SK-N-SH (cell line): ENCODE measurements at regions not wholly inside any gene's neighbourhood (a gene's known extent, or its start where the extent isn't known, plus 50 kb on each side); places are given as distances from the start of the nearest gene placed in this dataset.

ENCODE experiments used
- CTCF ChIA-PET: fragments of 300-600, 350-600 bp; formaldehyde crosslinking; extraction: SDS; loops from one replicate; lab custom pipeline; 2021; lab: Yijun Ruan, JAX
- POLR2A ChIA-PET: fragments of 350-600 bp; sonication (Branson Sonifier 250); formaldehyde crosslinking; extraction: SDS; loops from one replicate; lab custom pipeline; 2020; ENCODE audit warnings: antibody characterized with exemption, inconsistent platforms; lab: Yijun Ruan, JAX
- DNase-seq: peaks from one replicate; pipeline ENCODE4 v3.0.0; 2012
- H2AFZ ChIP-seq: fragments of 200-600 bp; sonication (generic); 2 replicates; pipeline ENCODE4 v1.8.1; 2016; ENCODE audit warnings: antibody characterized with exemption, mild to moderate bottlenecking, low read depth
- H3F3A ChIP-seq: fragments of 200-600 bp; sonication (generic); replicated peaks from 2 replicates; pipeline ENCODE3; 2016; ENCODE audit warnings: antibody characterized with exemption, mild to moderate bottlenecking; ENCODE audit not compliant: insufficient read depth
- H3K27ac ChIP-seq, 2 experiments: fragments of 200-500 bp in 1 of 2; fragments of 200-600 bp in 1 of 2; sonication (Bioruptor generic) in 1 of 2; sonication (generic), shearing (Covaris generic) in 1 of 2; 2 replicates each; pipeline versions ENCODE4 v1.5.1 to v1.6.1; 2014 to 2016; ENCODE audit warnings: low read depth in 2 of 2, inconsistent platforms in 1 of 2, low read length in 1 of 2, mild to moderate bottlenecking in 1 of 2, mixed read lengths in 1 of 2
- H3K27me3 ChIP-seq: fragments of 200-600 bp; sonication (generic), shearing (Covaris generic); 2 replicates; pipeline ENCODE4 v1.6.1; 2016; ENCODE audit warnings: mixed run types; ENCODE audit not compliant: insufficient read depth
- H3K36me3 ChIP-seq, 2 experiments: fragments of 200-500 bp in 1 of 2; fragments of 200-600 bp in 1 of 2; sonication (Bioruptor generic) in 1 of 2; sonication (generic) in 1 of 2; replicated peaks in 1 of 2; 2 replicates each; pipeline versions ENCODE3 to v1.5.1; 2014 to 2016; ENCODE audit warnings: low read length in 1 of 2, mild to moderate bottlenecking in 1 of 2; ENCODE audit not compliant: insufficient read depth in 2 of 2, control insufficient read depth in 1 of 2
- H3K4me1 ChIP-seq, 2 experiments: fragments of 200-500 bp in 1 of 2; fragments of 200-600 bp in 1 of 2; sonication (Bioruptor generic) in 1 of 2; sonication (generic), shearing (Covaris generic) in 1 of 2; 2 replicates each; pipeline versions ENCODE4 v1.5.1 to v1.6.1; 2014 to 2016; ENCODE audit warnings: low read depth in 1 of 2, low read length in 1 of 2, mixed run types in 1 of 2; ENCODE audit not compliant: insufficient read depth in 2 of 2, control insufficient read depth in 1 of 2
- H3K4me2 ChIP-seq: fragments of 200-600 bp; sonication (generic), shearing (Covaris generic); 2 replicates; pipeline ENCODE4 v1.6.1; 2017; ENCODE audit warnings: mixed run types
- H3K4me3 ChIP-seq, 2 experiments: fragments of 200-500 bp in 1 of 2; fragments of 200-600 bp in 1 of 2; sonication (Bioruptor generic) in 1 of 2; sonication (generic), shearing (Covaris generic) in 1 of 2; 2 replicates each; pipeline versions ENCODE4 v1.5.1 to v1.8.1; 2014 to 2016; ENCODE audit warnings: low read depth in 2 of 2, inconsistent platforms in 1 of 2, low read length in 1 of 2, mild to moderate bottlenecking in 1 of 2, mixed read lengths in 1 of 2, moderate library complexity in 1 of 2
- H3K79me2 ChIP-seq: fragments of 200-600 bp; sonication (generic); 2 replicates; pipeline ENCODE4 v1.8.1; 2017; ENCODE audit warnings: mild to moderate bottlenecking; ENCODE audit not compliant: insufficient read depth
- H3K9ac ChIP-seq: fragments of 200-600 bp; sonication (generic); 2 replicates; pipeline ENCODE4 v1.6.1; 2017; ENCODE audit warnings: mixed run types
- H3K9me2 ChIP-seq: fragments of 200-600 bp; sonication (generic); 2 replicates; pipeline ENCODE4 v1.6.1; 2017; ENCODE audit warnings: mixed run types
- H3K9me3 ChIP-seq: fragments of 200-600 bp; sonication (generic); 2 replicates; pipeline ENCODE4 v1.6.1; 2017; ENCODE audit warnings: mixed run types, mild to moderate bottlenecking, moderate library complexity
- H4K20me1 ChIP-seq: fragments of 200-600 bp; sonication (generic); 2 replicates; pipeline ENCODE4 v1.6.1; 2017; ENCODE audit warnings: mild to moderate bottlenecking, mixed run types; ENCODE audit not compliant: insufficient read depth
- FOXJ3 ChIP-seq: sonication (generic); formaldehyde crosslinking; IDR thresholded peaks from 2 replicates; pipeline ENCODE4 v1.5.1; 2020; ENCODE audit warnings: mild to moderate bottlenecking, missing genetic modification reagents
- FOXM1 ChIP-seq: IDR thresholded peaks from 2 replicates; pipeline ENCODE4 v1.4.0; 2012; ENCODE audit warnings: low read depth, mild to moderate bottlenecking
- GABPA ChIP-seq: IDR thresholded peaks from 2 replicates; pipeline ENCODE4 v1.4.0; 2012; ENCODE audit warnings: low read depth, mild to moderate bottlenecking
- GATA2 ChIP-seq: sonication (generic); formaldehyde crosslinking; IDR thresholded peaks from 2 replicates; pipeline ENCODE4 v1.5.0; 2020; ENCODE audit warnings: mild to moderate bottlenecking, missing genetic modification reagents
- MEF2A ChIP-seq: IDR thresholded peaks from 2 replicates; pipeline ENCODE4 v1.4.0; 2012; ENCODE audit warnings: low read depth, borderline replicate concordance
- NFIC ChIP-seq: IDR thresholded peaks from 2 replicates; pipeline ENCODE4 v1.4.0; 2012; ENCODE audit warnings: borderline replicate concordance
- RAD21 ChIP-seq: IDR thresholded peaks from 2 replicates; pipeline ENCODE4 v1.6.1; 2012; ENCODE audit warnings: mild to moderate bottlenecking, low read length
- TAF1 ChIP-seq: IDR thresholded peaks from 2 replicates; pipeline ENCODE4 v1.6.1; 2012; ENCODE audit warnings: low read depth, mild to moderate bottlenecking, low read length, moderate library complexity, borderline replicate concordance
- YY1 ChIP-seq: IDR thresholded peaks from 2 replicates; pipeline ENCODE4 v1.4.0; 2012; ENCODE audit warnings: low read depth, mild to moderate bottlenecking
- WGBS: methylation state at CpG from one replicate; pipeline ENCODE4 v1.1.6; 2017; ENCODE audit warnings: low lambda C conversion rate; 5-methylcytosine and 5-hydroxymethylcytosine counted together
- TF ChIP-seq, protein P1 (sequence below): fragments of 150-350 bp; IDR thresholded peaks from 2 replicates; pipeline ENCODE4 v1.6.1; 2017; ENCODE audit warnings: antibody characterized with exemption, low read length, low read depth, borderline replicate concordance
- TF ChIP-seq, protein P2 (sequence below): IDR thresholded peaks from 2 replicates; pipeline ENCODE4 v1.6.1; 2012; ENCODE audit warnings: mild to moderate bottlenecking, low read depth, low read length, moderate library complexity
- TF ChIP-seq, protein P3 (sequence below): IDR thresholded peaks from 2 replicates; pipeline ENCODE4 v1.4.0; 2012; ENCODE audit warnings: low read depth, borderline replicate concordance
- TF ChIP-seq, protein P4 (sequence below): fragments of 200-600 bp; sonication (generic); IDR thresholded peaks from 2 replicates; pipeline ENCODE4 v1.6.1; 2017; ENCODE audit warnings: antibody characterized with exemption, mild to moderate bottlenecking, moderate library complexity

DNA sequence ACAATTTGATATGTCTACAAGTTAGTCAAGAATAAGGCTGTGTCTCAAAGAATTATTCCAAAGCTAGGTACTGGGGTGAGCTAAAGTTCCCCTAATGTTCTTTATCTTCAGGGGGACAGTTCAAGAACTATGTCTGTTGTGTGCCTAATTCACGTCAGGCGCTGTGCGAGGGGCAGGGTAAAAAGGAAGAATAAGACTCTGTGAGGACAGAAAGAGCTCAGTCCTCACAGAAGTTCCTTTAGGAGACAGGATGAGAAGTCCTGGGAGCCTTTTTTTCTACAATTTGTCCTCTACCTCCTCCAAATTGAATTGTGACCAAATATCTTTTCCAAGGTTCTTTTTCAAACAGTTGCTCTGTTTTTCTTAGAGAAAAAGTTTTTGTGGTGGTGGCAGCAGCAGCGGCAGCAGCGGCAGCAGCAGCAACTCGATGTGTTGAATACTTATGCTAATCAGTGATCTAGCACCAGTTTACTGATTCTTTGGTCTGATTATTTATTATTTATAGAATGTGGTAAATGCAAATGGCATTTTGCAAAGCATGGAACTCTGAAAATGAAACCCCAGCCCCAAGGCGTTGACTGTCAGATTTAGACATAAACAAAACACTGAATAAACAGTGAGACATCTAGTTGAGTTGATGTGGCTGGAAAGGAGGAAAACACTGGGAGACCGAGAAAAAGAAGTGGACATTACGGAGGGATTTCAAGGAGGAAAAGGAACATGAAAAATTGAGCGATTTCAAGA is 88.6 kb downstream of the GTPBP8 start:
- Histone ChIP-seq H3K27ac (no peak overlapping the region), H3K9me3 (no peaks in the 10 kb centered on the region), H3K4me3 (no peak overlapping the region), H3K4me1 (no peaks in the 10 kb centered on the region), H3K79me2 (no peaks in the 10 kb centered on the region), H2AFZ (no peak overlapping the region), H3K9me2 (no peaks in the 10 kb centered on the region), H4K20me1 (no peaks in the 10 kb centered on the region), H3F3A (no peaks in the 10 kb centered on the region), H3K9ac (no peak overlapping the region), H3K4me2 (no peak overlapping the region), H3K27me3 (no peaks in the 10 kb centered on the region), H3K36me3 (no peaks in the 10 kb centered on the region)
- DNase-seq = no peak
- whole genome bisulfite sequencing = 83% methylated on average over 10 of the region's 10 CpGs
- CTCF ChIA-PET = interaction anchor here (0.6 kb wide), 1 partner anchor 45 kb away, joined by 3 read pairs; no protein-coding TSS in a partner anchor
- POLR2A ChIA-PET = no interaction called here
- TF ChIP-seq TAF1 = no peak
- no peak for TF ChIP-seq GATA2 (CRISPR knock-in tag)
- no peak for TF ChIP-seq RAD21
- no peak for TF ChIP-seq YY1
- TF ChIP-seq, protein P1, sequence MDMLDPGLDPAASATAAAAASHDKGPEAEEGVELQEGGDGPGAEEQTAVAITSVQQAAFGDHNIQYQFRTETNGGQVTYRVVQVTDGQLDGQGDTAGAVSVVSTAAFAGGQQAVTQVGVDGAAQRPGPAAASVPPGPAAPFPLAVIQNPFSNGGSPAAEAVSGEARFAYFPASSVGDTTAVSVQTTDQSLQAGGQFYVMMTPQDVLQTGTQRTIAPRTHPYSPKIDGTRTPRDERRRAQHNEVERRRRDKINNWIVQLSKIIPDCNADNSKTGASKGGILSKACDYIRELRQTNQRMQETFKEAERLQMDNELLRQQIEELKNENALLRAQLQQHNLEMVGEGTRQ = no peak
- TF ChIP-seq, protein P2, sequence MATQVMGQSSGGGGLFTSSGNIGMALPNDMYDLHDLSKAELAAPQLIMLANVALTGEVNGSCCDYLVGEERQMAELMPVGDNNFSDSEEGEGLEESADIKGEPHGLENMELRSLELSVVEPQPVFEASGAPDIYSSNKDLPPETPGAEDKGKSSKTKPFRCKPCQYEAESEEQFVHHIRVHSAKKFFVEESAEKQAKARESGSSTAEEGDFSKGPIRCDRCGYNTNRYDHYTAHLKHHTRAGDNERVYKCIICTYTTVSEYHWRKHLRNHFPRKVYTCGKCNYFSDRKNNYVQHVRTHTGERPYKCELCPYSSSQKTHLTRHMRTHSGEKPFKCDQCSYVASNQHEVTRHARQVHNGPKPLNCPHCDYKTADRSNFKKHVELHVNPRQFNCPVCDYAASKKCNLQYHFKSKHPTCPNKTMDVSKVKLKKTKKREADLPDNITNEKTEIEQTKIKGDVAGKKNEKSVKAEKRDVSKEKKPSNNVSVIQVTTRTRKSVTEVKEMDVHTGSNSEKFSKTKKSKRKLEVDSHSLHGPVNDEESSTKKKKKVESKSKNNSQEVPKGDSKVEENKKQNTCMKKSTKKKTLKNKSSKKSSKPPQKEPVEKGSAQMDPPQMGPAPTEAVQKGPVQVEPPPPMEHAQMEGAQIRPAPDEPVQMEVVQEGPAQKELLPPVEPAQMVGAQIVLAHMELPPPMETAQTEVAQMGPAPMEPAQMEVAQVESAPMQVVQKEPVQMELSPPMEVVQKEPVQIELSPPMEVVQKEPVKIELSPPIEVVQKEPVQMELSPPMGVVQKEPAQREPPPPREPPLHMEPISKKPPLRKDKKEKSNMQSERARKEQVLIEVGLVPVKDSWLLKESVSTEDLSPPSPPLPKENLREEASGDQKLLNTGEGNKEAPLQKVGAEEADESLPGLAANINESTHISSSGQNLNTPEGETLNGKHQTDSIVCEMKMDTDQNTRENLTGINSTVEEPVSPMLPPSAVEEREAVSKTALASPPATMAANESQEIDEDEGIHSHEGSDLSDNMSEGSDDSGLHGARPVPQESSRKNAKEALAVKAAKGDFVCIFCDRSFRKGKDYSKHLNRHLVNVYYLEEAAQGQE = no peak
- TF ChIP-seq, protein P3, sequence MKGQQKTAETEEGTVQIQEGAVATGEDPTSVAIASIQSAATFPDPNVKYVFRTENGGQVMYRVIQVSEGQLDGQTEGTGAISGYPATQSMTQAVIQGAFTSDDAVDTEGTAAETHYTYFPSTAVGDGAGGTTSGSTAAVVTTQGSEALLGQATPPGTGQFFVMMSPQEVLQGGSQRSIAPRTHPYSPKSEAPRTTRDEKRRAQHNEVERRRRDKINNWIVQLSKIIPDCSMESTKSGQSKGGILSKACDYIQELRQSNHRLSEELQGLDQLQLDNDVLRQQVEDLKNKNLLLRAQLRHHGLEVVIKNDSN = no peak
- TF ChIP-seq, protein P4, sequence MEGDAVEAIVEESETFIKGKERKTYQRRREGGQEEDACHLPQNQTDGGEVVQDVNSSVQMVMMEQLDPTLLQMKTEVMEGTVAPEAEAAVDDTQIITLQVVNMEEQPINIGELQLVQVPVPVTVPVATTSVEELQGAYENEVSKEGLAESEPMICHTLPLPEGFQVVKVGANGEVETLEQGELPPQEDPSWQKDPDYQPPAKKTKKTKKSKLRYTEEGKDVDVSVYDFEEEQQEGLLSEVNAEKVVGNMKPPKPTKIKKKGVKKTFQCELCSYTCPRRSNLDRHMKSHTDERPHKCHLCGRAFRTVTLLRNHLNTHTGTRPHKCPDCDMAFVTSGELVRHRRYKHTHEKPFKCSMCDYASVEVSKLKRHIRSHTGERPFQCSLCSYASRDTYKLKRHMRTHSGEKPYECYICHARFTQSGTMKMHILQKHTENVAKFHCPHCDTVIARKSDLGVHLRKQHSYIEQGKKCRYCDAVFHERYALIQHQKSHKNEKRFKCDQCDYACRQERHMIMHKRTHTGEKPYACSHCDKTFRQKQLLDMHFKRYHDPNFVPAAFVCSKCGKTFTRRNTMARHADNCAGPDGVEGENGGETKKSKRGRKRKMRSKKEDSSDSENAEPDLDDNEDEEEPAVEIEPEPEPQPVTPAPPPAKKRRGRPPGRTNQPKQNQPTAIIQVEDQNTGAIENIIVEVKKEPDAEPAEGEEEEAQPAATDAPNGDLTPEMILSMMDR = no peak
- TF ChIP-seq FOXM1 = no peak
- no peak for TF ChIP-seq GABPA
- no peak for TF ChIP-seq NFIC
- TF ChIP-seq MEF2A = no peak
- no peak for TF ChIP-seq FOXJ3 (CRISPR knock-in tag)
- TF ChIP-seq, all 33 proteins: peak for 0
